ENCODE measurements at regions not wholly inside any gene's neighbourhood (a gene's known extent, or its start where the extent isn't known, plus 50 kb on each side); places are given as distances from the start of the nearest gene placed in this dataset.

- no peak overlapping the region for H3K4me3 Mint-ChIP-seq
- no peaks in the 10 kb centered on the region for H3K9me3 Mint-ChIP-seq
- ATAC-seq (replicated peaks), result no peak
- H3K36me3 Mint-ChIP-seq (ENCODE audit: low read depth), result no peaks in the 10 kb centered on the region
- no peak overlapping the region for H3K27ac Mint-ChIP-seq
- H3K4me1 Mint-ChIP-seq, result no peaks in the 10 kb centered on the region
- no peaks in the 10 kb centered on the region for H3K27me3 Mint-ChIP-seq
Measured at GRCh38 chr18:78778651-78779050, 201.0 kb upstream of the SALL3 start.

DNA sequence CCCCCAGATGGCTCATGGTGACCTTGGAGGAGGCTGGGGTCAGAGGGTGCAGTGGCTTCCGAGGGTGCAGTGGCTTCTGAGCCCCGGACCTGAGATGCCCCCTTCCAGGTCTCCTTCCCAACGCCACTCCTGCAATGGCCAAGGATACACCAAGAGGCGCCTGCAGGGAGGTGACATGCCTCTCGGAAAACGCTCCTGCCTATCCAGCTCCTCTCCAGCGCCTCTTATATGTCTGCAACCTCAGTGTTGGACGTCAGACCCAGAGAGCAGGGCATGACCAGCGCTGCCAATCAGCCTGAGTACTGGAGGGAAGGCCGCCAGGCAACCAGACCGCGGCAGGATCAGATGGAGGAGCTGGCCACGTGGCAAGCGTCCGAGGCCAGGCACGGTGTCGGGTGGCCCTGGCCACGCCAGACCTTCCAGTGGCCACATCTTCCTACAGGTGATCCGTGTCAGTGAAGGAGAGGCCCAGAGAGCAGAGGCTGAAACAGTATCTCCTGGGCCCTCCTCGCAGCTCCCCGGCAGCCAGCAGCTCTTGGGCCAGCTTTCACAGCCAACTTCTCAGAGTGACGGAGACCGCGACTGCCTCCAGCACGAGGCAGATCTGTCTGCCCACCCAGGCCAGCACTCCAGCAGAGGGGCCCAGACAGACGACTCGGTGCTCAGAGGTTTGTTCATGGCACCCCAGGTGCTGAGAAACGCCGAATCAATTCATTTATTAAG is 199.5 kb upstream of the SALL3 start:
- Mint-ChIP-seq H3K27ac (no peak overlapping the region), H3K4me1 (no peaks in the 10 kb centered on the region), H3K36me3 (ENCODE audit: low read depth) (no peaks in the 10 kb centered on the region), H3K4me3 (no peak overlapping the region), H3K27me3 (no peaks in the 10 kb centered on the region), H3K9me3 (no peaks in the 10 kb centered on the region)
- ATAC-seq (replicated peaks), result no peak

GRCh38 chr18:78780719-78781600 is 198.7 kb upstream of the SALL3 start:
- Mint-ChIP-seq H3K9me3 (no peaks in the 10 kb centered on the region), H3K36me3 (ENCODE audit: low read depth) (no peaks in the 10 kb centered on the region), H3K4me1 (no peaks in the 10 kb centered on the region), H3K27ac (no peak overlapping the region), H3K4me3 (no peak overlapping the region), H3K27me3 (no peaks in the 10 kb centered on the region)
- no peak for ATAC-seq (replicated peaks)

- H3K9me3 Mint-ChIP-seq, result no peaks in the 10 kb centered on the region
- no peaks in the 10 kb centered on the region for H3K27me3 Mint-ChIP-seq
- H3K4me1 Mint-ChIP-seq, result no peaks in the 10 kb centered on the region
- no peak overlapping the region for H3K4me3 Mint-ChIP-seq
- H3K36me3 Mint-ChIP-seq (ENCODE audit: low read depth), result no peaks in the 10 kb centered on the region
- ATAC-seq (replicated peaks), result no peak
- H3K27ac Mint-ChIP-seq, result no peak overlapping the region
Measured at GRCh38 chr18:78781601-78781960, 198.0 kb upstream of the SALL3 start.

DNA sequence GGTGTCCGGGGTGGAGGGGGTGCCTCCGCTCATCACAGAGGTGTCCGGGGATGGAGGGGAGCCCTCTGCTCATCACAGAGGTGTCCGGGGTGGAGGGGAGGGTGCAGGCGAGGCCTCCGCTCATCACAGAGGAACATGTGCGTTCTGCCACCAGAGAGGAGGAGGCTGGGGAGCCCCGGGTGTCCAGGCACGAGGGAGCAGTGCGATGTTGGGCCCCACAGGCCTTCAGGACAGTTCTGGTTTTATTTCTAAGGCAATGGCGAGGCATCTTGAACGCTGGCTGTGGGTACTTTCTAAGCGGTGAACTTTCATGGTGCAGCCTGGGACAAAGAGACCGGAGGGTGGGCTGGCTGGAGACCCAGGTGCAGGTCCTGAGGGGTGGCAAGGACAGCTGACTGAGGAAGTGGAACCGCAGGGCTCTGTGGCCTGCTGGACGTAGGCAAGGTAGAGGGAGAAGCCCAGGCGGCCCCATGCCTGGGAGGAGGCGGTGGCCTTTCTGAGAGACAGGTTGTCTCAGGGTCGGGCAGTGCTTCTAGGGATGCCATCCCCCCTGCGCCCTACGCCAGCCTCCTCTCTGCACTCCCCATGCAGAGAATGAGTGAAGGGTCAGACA is 196.6 kb upstream of the SALL3 start:
- Mint-ChIP-seq H3K36me3 (ENCODE audit: low read depth) (no peaks in the 10 kb centered on the region), H3K9me3 (no peaks in the 10 kb centered on the region), H3K4me3 (no peak overlapping the region), H3K27me3 (no peaks in the 10 kb centered on the region), H3K27ac (no peak overlapping the region), H3K4me1 (no peaks in the 10 kb centered on the region)
- no peak for ATAC-seq (replicated peaks)

- no peaks in the 10 kb centered on the region for H3K9me3 Mint-ChIP-seq
- H3K27ac Mint-ChIP-seq, result no peak overlapping the region
- H3K27me3 Mint-ChIP-seq, result no peaks in the 10 kb centered on the region
- no peak overlapping the region for H3K4me3 Mint-ChIP-seq
- no peaks in the 10 kb centered on the region for H3K4me1 Mint-ChIP-seq
- ATAC-seq (replicated peaks), result no peak
- H3K36me3 Mint-ChIP-seq (ENCODE audit: low read depth), result no peaks in the 10 kb centered on the region
Measured at GRCh38 chr18:78783564-78783960, 196.1 kb upstream of the SALL3 start.

DNA sequence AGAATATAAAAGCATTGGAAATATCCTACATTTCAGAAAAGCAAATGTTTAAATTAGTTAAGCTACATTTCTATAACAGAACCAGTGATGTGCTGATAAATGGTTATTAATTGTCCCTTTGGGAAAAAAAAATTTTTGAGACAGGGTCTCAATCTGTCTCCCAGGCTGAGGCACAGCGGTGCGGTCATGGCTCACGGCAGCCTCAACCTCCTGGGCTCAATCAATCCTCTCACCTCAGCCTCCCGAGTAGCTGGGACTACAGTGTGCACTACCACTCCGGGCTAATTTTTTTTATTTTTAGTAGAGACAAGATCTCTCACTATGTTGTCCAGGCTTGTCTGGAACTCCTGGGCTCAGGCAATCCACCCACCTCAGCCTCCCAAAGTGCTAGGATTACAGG is 194.8 kb upstream of the SALL3 start:
- Mint-ChIP-seq H3K27ac (no peak overlapping the region), H3K9me3 (no peaks in the 10 kb centered on the region), H3K4me1 (no peaks in the 10 kb centered on the region), H3K36me3 (ENCODE audit: low read depth) (no peaks in the 10 kb centered on the region), H3K4me3 (no peak overlapping the region), H3K27me3 (no peaks in the 10 kb centered on the region)
- no peak for ATAC-seq (replicated peaks)

GRCh38 chr18:78785706-78786105 is 193.9 kb upstream of the SALL3 start:
- H3K4me1 Mint-ChIP-seq, result no peaks in the 10 kb centered on the region
- ATAC-seq (replicated peaks), result no peak
- H3K4me3 Mint-ChIP-seq, result no peak overlapping the region
- H3K9me3 Mint-ChIP-seq, result no peaks in the 10 kb centered on the region
- no peaks in the 10 kb centered on the region for H3K36me3 Mint-ChIP-seq (ENCODE audit: low read depth)
- H3K27me3 Mint-ChIP-seq, result no peaks in the 10 kb centered on the region
- no peak overlapping the region for H3K27ac Mint-ChIP-seq

GRCh38 chr18:78786776-78787175 is 192.8 kb upstream of the SALL3 start:
- H3K4me3 Mint-ChIP-seq, result no peak overlapping the region
- H3K27ac Mint-ChIP-seq, result no peak overlapping the region
- no peaks in the 10 kb centered on the region for H3K4me1 Mint-ChIP-seq
- ATAC-seq (replicated peaks), result no peak
- H3K27me3 Mint-ChIP-seq, result no peaks in the 10 kb centered on the region
- H3K36me3 Mint-ChIP-seq (ENCODE audit: low read depth), result no peaks in the 10 kb centered on the region
- H3K9me3 Mint-ChIP-seq, result no peaks in the 10 kb centered on the region

DNA sequence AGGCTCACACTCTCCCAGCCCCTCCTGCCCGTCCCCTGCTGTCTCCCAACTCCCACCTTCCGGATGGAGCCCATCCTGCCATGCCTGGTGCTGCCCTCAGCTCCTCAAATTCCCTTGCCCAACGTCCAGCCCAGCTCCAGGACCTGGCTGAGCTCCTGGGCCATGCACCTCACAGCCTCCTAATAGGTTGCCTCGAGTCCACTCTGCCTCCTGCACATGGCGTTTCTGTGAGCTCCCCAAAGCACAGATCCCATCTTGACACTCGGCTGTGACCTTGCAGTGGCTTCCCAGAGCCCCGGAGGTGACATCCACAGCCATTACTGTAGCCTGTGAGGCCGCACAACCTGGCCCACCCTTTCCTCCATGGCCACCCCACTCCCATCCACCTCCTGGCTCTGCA is 191.9 kb upstream of the SALL3 start:
- Mint-ChIP-seq H3K36me3 (ENCODE audit: low read depth) (no peaks in the 10 kb centered on the region), H3K27ac (no peak overlapping the region), H3K4me3 (no peak overlapping the region), H3K27me3 (no peaks in the 10 kb centered on the region), H3K9me3 (no peaks in the 10 kb centered on the region), H3K4me1 (no peaks in the 10 kb centered on the region)
- ATAC-seq (replicated peaks), result no peak

DNA sequence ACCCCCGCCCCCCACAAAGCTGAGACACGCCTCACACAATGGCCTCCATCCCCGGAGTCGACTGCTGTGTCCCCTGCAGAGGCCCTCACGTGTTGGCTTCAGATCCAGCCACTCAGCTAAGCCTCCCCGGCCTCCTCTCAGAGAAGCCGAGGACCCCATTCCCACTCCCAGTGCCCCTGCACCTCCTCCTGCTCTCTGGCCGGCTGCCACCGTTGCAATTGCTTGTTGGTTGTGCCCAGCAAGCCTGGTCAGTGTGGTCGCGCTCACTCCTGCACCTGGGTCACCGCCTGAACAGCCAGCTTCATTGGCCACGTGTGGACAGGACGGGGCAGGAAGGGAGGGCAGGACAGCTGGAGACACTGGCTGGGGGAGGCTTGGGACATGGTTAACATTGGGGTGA is 191.5 kb upstream of the SALL3 start:
- no peak overlapping the region for H3K4me3 Mint-ChIP-seq
- H3K27me3 Mint-ChIP-seq, result no peaks in the 10 kb centered on the region
- no peak for ATAC-seq (replicated peaks)

DNA sequence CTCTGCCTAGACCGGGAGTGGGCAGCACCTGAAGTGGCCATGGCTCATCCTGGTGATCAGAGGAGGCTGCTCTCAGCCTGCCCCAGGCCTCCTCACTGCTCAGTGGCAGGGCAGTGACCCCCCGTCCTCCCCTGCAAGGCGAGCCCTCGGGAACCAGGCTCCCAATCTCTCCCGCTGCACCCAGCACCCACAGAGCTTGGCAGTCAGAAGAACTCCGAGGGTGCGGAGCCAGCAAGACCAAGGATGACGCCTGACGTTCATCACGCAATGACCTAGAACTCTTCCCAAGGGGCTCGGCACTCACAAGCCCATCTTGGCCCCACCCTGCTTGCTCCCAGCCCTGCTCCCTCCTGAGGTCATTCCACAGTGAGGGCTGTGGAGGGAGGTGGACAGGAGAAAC is 189.8 kb upstream of the SALL3 start:
- Mint-ChIP-seq H3K36me3 (ENCODE audit: low read depth) (no peaks in the 10 kb centered on the region), H3K4me1 (no peaks in the 10 kb centered on the region), H3K4me3 (no peak overlapping the region), H3K9me3 (no peaks in the 10 kb centered on the region), H3K27me3 (no peaks in the 10 kb centered on the region), H3K27ac (no peak overlapping the region)
- ATAC-seq (replicated peaks), result no peak

More for the DNA sequence above, 191.5 kb upstream of the SALL3 start:
- no peaks in the 10 kb centered on the region for H3K4me1 Mint-ChIP-seq
- H3K27ac Mint-ChIP-seq, result no peak overlapping the region
- H3K36me3 Mint-ChIP-seq (ENCODE audit: low read depth), result no peaks in the 10 kb centered on the region
- H3K9me3 Mint-ChIP-seq, result no peaks in the 10 kb centered on the region

DNA sequence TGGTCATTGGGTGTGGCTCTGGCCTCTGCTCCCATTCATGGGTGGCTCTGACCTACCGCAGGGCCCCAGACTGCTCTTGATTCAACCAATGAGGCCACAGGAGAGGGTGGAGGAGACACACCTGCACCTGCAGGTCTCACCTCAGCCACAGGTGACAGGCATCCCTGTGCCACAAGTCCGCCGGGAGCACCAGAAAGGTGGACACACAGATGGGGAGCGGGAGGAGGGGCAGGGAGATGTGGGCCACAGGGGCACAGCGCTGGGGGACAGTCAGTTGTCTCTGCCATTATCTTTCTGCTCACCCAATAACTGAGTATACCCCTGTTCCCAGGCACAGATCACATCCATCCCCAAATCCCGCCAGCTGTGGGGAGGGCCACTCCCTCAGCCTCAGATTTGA is 189.1 kb upstream of the SALL3 start:
- H3K36me3 Mint-ChIP-seq (ENCODE audit: low read depth), result no peaks in the 10 kb centered on the region
- H3K9me3 Mint-ChIP-seq, result no peaks in the 10 kb centered on the region
- no peaks in the 10 kb centered on the region for H3K27me3 Mint-ChIP-seq
- H3K27ac Mint-ChIP-seq, result no peak overlapping the region
- H3K4me1 Mint-ChIP-seq, result no peaks in the 10 kb centered on the region
- ATAC-seq (replicated peaks), result no peak
- H3K4me3 Mint-ChIP-seq, result no peak overlapping the region

GRCh38 chr18:78790960-78791359 is 188.7 kb upstream of the SALL3 start:
- Mint-ChIP-seq H3K27me3 (no peaks in the 10 kb centered on the region), H3K9me3 (no peaks in the 10 kb centered on the region), H3K36me3 (ENCODE audit: low read depth) (no peaks in the 10 kb centered on the region), H3K27ac (no peak overlapping the region), H3K4me1 (no peaks in the 10 kb centered on the region), H3K4me3 (no peak overlapping the region)
- no peak for ATAC-seq (replicated peaks)

GRCh38 chr18:78792094-78792493 is 187.5 kb upstream of the SALL3 start:
- Mint-ChIP-seq H3K4me1 (no peaks in the 10 kb centered on the region), H3K36me3 (ENCODE audit: low read depth) (no peaks in the 10 kb centered on the region), H3K9me3 (no peaks in the 10 kb centered on the region), H3K27ac (no peak overlapping the region), H3K4me3 (no peak overlapping the region), H3K27me3 (no peaks in the 10 kb centered on the region)
- ATAC-seq (replicated peaks), result no peak

Measured in activated T-helper 17 cell treated with anti-CD3 and anti-CD28 coated beads, Interleukin-2, amount 50 U/mL, for 72 hours (primary cell).